ENCODE measurements at regions not wholly inside any gene's neighbourhood (a gene's known extent, or its start where the extent isn't known, plus 50 kb on each side); places are given as distances from the start of the nearest gene placed in this dataset.

- no peaks in the 10 kb centered on the region for H3K4me1 ChIP-seq (ENCODE audit: control insufficient read depth, insufficient read depth, low read length)
- 43% methylated on average over 8 of the region's 8 CpGs for WGBS (ENCODE audit: insufficient coverage, insufficient replicate concordance, low lambda C conversion rate, missing lambda C conversion rate)
- no peak overlapping the region for H3K4me3 ChIP-seq
- TF ChIP-seq KAT2A (conservative IDR thresholded peaks at IDR 0.05; ENCODE audit: control insufficient read depth, low read depth, low read length) (no peak), POU2F2 (IDR thresholded peaks at IDR 0.05; ENCODE audit: borderline replicate concordance, low read depth, low read length) (no peak), ZBED1 (IDR thresholded peaks at IDR 0.05; ENCODE audit: borderline replicate concordance) (no peak), POLR2AphosphoS2 (IDR thresholded peaks at IDR 0.05; ENCODE audit: low read depth, low read length) (no peak), CHD2 (IDR thresholded peaks at IDR 0.05; ENCODE audit: borderline replicate concordance, low read depth, low read length) (no peak), PAX5 (IDR thresholded peaks at IDR 0.05; ENCODE audit: borderline replicate concordance, low read depth, low read length) (no peak), SPI1 (IDR thresholded peaks at IDR 0.05; ENCODE audit: borderline replicate concordance, insufficient read depth, low read depth, low read length) (no peak), YY1 (IDR thresholded peaks at IDR 0.05; ENCODE audit: low read depth, low read length) (no peak), MTA3 (IDR thresholded peaks at IDR 0.05; ENCODE audit: borderline replicate concordance, low read length) (no peak), CEBPB (IDR thresholded peaks at IDR 0.05; ENCODE audit: borderline replicate concordance in 1 of 2, low read depth in 2 of 2, low read length in 2 of 2) (no peak), TBL1XR1 (IDR thresholded peaks at IDR 0.05; ENCODE audit: low read depth, low read length) (no peak), RAD51 (IDR thresholded peaks at IDR 0.05) (no peak)
- BruUV-seq (replicated peaks) = no TSS peak
- no peak overlapping the region for H3K27ac ChIP-seq (ENCODE audit: control insufficient read depth, insufficient read depth)
- H3K79me2 ChIP-seq (ENCODE audit: control insufficient read depth, insufficient read depth, low read length) = no peaks in the 10 kb centered on the region
- H3K9me3 ChIP-seq (replicated peaks; ENCODE audit: control insufficient read depth, insufficient read depth, low read length) = no peaks in the 10 kb centered on the region
- POLR2A ChIA-PET = no interaction called here
- H2AFZ ChIP-seq (ENCODE audit: control insufficient read depth, low read depth, low read length) = no peak overlapping the region
- H3K27me3 ChIP-seq (replicated peaks in 1 of 2; ENCODE audit: control insufficient read depth in 2 of 2, insufficient read depth in 2 of 2, low read length in 1 of 2) = no peaks in the 10 kb centered on the region
- in situ Hi-C loops (cut with MboI) = no loop called here
- FAIRE-seq (no peak), ATAC-seq (no peak), DNase-seq (ENCODE audit: low read depth, low spot score) (no peak)
- H3K4me2 ChIP-seq (ENCODE audit: control insufficient read depth, insufficient read depth) = no peak overlapping the region
- RAD21 ChIA-PET (ENCODE audit: unreplicated experiment) = no interaction called here
- intact Hi-C loops (cut with micrococcal nuclease; ENCODE audit: unreplicated experiment) = no loop called here
- H3K9ac ChIP-seq (ENCODE audit: control insufficient read depth, insufficient read depth, low read length) = no peak overlapping the region
- CTCF ChIA-PET = no interaction called here
- no peaks in the 10 kb centered on the region for H4K20me1 ChIP-seq (ENCODE audit: control insufficient read depth, insufficient read depth)
- SMC1A ChIA-PET (ENCODE audit: uncharacterized antibody, unreplicated experiment) = no interaction called here
- H3K36me3 ChIP-seq (ENCODE audit: control insufficient read depth in 2 of 2, insufficient read depth in 2 of 2, low read length in 1 of 2) = no peaks in the 10 kb centered on the region
Observed at GRCh38 chr1:5453347-5453746, 538.9 kb downstream of the NPHP4 start.
